Tibial nerve (tissue), 4 donors: ENCODE measurements at regions not wholly inside any gene's neighbourhood (a gene's known extent, or its start where the extent isn't known, plus 50 kb on each side); places are given as distances from the start of the nearest gene placed in this dataset.

ENCODE experiments used
- EP300 ChIP-seq, 2 donors: sonication (generic); formaldehyde crosslinking; IDR thresholded peaks; one replicate each; pipeline ENCODE4 v1.6.1; 2017; ENCODE audit warnings: antibody characterized with exemption in 2 of 2, mild to moderate bottlenecking in 1 of 2
- POLR2A ChIP-seq, 2 donors: fragments of 450-650 bp; IDR thresholded peaks; one replicate each; pipeline ENCODE4 v1.6.1; 2017; ENCODE audit warnings: antibody characterized with exemption in 2 of 2, mild to moderate bottlenecking in 2 of 2, moderate library complexity in 2 of 2
- TF ChIP-seq, protein P1 (sequence below), 5 experiments: fragments of 200-600 bp in 3 of 5; fragments of 450-650 bp in 2 of 5; sonication (generic) in 3 of 5; IDR thresholded peaks; one replicate each; pipeline ENCODE4 v1.5.1; 2016 to 2019; ENCODE audit warnings: antibody characterized with exemption in 5 of 5, mild to moderate bottlenecking in 3 of 5, moderate library complexity in 2 of 5

DNA sequence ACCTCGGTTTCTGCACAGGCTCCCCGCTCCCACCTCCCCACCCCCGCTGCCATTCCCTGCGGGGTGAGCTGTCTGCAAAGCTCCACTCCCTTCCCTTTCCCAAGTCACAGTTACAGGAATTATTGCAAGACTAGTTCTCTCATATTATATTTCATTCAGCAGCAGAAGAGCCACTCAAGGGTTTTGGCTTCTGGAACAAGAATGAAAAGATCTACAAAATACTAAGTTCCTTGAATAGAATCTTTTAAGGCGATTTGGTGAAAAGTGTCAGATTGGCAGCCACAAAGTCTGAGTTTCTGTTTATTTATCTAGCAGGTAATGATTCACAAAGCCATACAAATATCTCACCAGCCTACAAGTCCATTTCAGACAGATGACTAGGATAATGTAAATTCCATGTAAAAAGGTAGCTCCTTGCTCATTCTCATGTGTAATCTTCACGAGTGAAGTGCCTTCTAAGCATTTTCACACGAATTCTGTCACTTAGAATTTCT is 221.9 kb upstream of the RBBP8 start:
- TF ChIP-seq, protein P1, sequence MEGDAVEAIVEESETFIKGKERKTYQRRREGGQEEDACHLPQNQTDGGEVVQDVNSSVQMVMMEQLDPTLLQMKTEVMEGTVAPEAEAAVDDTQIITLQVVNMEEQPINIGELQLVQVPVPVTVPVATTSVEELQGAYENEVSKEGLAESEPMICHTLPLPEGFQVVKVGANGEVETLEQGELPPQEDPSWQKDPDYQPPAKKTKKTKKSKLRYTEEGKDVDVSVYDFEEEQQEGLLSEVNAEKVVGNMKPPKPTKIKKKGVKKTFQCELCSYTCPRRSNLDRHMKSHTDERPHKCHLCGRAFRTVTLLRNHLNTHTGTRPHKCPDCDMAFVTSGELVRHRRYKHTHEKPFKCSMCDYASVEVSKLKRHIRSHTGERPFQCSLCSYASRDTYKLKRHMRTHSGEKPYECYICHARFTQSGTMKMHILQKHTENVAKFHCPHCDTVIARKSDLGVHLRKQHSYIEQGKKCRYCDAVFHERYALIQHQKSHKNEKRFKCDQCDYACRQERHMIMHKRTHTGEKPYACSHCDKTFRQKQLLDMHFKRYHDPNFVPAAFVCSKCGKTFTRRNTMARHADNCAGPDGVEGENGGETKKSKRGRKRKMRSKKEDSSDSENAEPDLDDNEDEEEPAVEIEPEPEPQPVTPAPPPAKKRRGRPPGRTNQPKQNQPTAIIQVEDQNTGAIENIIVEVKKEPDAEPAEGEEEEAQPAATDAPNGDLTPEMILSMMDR (IDR thresholded peaks at IDR 0.05) = no peak
- no peak for TF ChIP-seq EP300 (IDR thresholded peaks at IDR 0.05)
- TF ChIP-seq POLR2A (IDR thresholded peaks at IDR 0.05) = no peak
